ENCODE measurements at regions not wholly inside any gene's neighbourhood (a gene's known extent, or its start where the extent isn't known, plus 50 kb on each side); places are given as distances from the start of the nearest gene placed in this dataset.
"Not testable (repeated sequence)": the region's sequence is repeated elsewhere in the genome, so short reads cannot be mapped to it uniquely, and the experiment has no call there.

DNA sequence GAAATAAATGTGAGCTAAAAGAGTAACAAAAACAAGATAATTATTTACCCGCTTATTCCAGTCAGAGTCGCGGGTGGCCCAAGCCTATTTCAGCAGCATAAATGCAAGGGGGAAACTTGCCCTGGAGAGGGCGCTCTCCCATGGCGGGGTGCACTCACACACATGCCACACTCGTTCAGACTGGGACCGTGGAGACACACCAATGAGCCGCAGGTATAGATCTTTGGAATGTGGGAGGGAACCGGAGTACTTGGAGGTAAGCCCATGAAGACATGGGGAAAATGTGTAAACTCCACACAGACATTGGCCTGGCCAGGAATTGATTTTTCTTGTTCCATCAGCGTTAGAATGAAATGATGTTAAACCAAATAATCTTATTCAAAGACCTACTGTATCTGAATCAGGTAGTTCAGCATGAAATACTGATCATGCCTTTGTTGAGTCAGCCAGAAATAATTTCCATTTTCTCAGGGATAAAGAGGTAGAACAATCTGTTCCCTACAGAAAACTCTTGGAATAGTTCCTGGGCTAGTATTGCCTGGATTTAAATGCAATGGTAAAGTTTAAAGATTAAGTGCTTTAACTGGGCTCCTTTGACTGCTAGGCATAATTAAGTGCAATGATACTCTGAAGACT, 191.5 kb downstream of the MCHR2 start:
- DNase-seq (no peak), ATAC-seq (no peak)

DNA sequence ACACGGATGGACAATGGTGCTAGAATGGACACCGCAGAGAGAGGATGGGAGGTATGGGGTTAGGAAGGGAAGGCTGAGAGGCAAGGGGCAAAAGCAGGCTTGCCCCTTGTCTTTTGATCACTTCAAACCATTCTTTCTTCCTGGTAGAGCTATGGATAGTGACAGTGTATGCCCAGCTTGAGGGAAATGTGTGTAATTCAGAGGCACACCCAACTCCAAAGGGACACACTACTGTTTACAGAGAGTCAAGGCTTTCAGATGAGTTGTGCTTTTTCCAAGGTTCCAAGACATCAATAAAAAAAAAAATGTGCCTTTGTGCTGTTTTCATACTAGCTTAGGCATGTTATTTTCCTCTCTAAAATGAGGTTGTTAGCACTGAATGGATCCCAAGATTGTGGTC, 185.0 kb downstream of the MCHR2 start:
- ATAC-seq (no peak), DNase-seq (no peak)

DNA sequence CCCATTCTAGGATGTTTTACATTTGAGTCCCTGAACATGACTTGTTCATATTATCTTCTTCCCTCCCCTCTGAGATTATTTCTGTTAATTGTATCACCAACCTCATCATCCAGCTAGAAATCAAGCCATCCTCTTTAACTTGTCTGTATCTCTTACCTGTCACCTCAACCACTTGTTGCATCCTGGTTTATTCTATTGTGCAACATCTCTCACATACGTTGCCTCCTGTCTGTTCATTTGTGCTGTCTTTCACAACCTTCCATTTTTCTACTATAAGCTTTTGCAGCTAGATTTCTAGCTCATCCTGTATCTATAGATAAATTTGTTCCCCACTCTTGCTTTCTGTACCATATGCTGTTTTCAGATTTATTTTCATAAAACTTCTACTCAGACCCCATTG, 183.7 kb downstream of the MCHR2 start:
- ATAC-seq (no peak), DNase-seq (no peak)

- DNase-seq (no peak), ATAC-seq (no peak)
These were observed 182.9 kb downstream of the MCHR2 start for GRCh38 chr6:99810942-99811620.

DNA sequence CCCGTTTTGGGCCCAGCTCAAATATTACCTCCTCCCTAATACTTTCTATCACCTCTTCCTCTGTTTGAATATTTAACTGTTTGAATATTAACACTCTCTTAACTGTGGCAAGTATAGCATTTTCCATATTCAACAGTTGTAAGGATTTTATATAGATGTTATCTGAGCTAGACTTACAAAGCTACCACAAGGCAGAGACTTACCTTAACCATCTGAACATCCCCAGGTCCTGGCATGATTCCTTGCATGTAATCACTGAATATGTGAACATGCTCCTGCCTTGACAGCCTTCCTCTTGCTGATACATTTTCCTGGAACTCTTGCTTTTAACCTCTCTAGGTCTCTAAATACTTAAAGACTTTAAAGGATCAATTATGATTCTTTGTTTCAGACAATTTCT, 182.4 kb downstream of the MCHR2 start:
- ATAC-seq, result no peak

GRCh38 chr6:99813565-99813964, 180.5 kb downstream of the MCHR2 start:
- no peak for ATAC-seq
- no peak for DNase-seq

More for the DNA sequence above, 182.4 kb downstream of the MCHR2 start:
- DNase-seq, result no peak

DNA sequence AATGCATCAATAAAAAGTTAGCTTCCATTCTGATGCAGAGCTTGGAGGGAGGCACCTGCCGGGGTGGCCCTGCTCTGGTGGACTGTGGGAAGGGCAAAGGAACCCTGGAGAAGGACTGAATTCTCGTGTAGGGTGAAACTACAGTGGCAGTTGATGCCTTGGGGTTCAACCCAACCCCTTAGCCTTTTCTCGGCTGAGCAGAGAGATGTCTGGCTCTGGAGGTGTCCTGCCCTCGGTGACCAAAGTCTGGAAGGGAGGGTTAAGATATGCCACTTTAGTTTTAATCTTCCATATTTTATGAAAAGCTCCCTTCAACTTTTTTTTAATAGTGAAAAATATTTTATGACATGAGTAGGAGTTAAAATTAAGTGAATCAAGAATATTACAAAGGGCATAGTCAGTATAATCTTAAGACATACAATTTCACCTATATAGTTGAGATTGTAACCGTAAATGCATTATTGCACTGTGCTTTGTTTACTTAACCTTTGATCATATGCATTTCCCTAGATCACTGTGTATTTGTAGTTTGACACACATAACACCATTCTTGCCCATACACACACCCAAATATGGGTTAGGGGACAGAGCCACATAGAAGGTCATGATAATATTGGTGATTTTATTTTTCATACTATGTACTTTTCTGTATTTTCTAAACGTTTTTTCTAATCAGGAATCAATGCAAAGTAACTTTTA, 179.6 kb downstream of the MCHR2 start:
- ATAC-seq (no peak), DNase-seq (no peak)

GRCh38 chr6:99816795-99817194, 177.2 kb downstream of the MCHR2 start:
- no peak for ATAC-seq

GRCh38 chr6:99818161-99818560, 175.9 kb downstream of the MCHR2 start:
- no peak for DNase-seq
- no peak for ATAC-seq

More at GRCh38 chr6:99816795-99817194, 177.2 kb downstream of the MCHR2 start:
- no peak for DNase-seq

DNA sequence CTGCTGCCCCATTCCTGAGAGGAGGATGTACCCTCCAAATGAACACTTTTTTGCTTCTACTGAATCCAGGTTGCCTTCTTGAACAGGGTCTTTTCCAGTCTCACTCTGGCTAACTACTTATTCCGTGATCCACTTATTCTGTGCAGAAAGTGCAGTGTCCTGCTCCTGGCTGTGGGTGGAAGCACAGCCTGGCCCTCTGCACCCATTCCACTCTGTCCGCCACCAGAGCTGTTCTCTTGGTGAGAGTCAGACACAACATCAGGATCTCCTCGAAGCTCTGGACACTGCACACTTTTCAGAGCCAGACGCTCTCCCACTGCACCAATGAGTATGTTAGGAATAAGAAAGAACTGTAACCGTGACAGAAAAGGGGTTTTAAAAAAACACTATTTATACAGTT, 174.2 kb downstream of the MCHR2 start:
- DNase-seq, result no peak
- ATAC-seq, result no peak

DNA sequence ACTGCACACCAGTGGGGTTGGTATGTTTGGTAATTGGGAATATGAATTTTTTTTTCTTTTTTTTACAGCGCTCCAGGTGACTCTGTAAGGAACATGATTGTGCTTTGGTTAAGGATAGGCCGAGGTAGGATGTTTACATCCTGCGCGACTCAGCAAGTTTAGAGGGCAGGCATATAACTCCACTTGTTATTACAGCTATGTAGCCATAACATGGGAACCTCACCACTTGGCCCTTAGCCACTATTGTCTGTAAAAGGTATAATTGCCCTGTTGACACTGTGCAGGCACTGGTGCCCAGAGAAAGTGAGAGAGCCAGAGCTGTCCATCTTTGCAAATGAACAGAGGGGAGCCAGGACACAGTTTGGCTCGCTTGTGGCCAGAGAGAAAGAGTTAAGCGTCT, 172.9 kb downstream of the MCHR2 start:
- ATAC-seq (no peak), DNase-seq (no peak)

GRCh38 chr6:99822741-99823512, 171.1 kb downstream of the MCHR2 start:
- DNase-seq (no peak), ATAC-seq (peak; percentile 46)

DNA sequence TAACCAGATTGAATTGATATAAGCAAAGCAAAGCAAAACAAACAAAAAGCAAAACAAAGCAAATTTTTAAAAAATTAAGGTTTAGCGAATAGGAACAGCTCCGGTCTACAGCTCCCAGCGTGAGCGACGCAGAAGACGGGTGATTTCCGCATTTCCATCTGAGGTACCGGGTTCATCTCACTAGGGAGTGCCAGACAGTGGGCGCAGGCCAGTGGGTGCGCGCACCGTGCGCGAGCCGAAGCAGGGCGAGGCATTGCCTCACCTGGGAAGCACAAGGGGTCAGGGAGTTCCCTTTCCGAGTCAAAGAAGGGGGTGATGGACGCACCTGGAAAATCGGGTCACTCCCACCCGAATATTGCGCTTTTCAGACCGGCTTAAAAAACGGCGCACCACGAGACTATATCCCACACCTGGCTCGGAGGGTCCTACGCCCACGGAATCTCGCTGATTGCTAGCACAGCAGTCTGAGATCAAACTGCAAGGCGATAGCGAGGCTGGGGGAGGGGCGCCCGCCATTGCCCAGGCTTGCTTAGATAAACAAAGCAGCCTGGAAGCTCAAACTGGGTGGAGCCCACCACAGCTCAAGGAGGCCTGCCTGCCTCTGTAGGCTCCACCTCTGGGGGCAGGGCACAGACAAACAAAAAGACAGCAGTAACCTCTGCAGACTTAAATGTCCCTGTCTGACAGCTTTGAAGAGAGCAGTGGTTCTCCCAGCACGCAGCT, 170.3 kb downstream of the MCHR2 start:
- DNase-seq, result peak; percentile 5
- ATAC-seq, result not testable (repeated sequence)

DNA sequence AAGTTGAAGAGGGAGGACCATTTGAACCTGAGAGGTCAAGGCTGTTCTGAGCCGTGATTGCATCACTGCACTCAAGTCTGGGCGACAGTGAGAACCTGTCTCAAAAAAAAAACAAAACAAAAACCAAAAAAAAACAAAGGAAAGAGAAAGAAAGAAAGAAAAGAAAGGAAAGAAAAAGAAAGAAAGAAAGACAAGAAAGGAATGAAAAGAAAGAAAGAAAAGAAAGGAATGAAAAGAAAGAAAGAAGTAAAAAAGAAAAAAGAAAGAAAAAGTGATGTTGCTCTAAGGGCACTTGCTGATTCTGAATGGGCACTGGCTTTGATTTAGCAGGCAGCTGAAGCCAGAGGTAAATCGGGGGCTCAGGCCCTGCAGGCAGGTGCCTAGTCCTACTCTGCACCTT, 161.0 kb downstream of the MCHR2 start:
- ATAC-seq, result no peak

DNA sequence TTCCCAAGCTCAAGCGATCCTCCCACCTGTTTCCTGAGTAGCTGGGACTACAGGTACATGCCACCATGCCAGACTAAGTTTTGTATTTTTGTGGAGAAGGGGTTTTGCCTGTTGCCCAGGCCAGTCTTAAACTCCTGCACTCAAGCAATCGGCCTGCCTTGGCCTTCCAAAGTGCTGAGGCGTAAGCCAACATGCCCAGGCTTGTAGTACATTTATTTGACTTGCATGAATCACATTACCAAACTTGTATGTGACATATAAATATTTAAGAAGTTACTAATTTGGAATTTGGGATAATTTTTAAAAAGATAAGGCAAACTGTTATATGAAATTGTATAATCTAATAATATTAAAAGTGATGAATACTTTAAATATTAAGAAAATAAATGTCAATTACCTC, 157.6 kb downstream of the MCHR2 start:
- DNase-seq (no peak), ATAC-seq (no peak)

More for the DNA sequence above, 161.0 kb downstream of the MCHR2 start:
- no peak for DNase-seq

DNA sequence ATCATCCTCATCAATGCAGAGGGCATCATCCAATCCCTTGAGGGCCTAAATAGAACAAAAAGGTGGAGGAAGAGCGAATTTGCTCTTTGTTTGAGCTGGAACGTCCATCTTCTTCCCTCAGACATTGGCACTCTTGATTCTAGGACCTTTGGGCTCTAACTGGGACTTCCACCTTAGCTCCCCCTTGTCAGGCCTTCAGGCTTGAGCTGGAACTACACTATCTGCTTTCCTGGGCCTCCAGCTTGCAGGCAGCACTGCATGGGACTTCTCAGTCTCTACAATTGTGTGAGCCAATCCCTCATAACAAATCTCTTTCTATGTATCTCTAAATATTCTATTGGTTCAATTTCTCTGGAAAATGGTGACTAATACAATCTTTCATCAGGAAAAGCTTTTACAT, 155.4 kb downstream of the MCHR2 start:
- no peak for DNase-seq
- ATAC-seq, result no peak

GRCh38 chr6:99841297-99841696, 152.7 kb downstream of the MCHR2 start:
- ATAC-seq, result no peak
- no peak for DNase-seq

DNA sequence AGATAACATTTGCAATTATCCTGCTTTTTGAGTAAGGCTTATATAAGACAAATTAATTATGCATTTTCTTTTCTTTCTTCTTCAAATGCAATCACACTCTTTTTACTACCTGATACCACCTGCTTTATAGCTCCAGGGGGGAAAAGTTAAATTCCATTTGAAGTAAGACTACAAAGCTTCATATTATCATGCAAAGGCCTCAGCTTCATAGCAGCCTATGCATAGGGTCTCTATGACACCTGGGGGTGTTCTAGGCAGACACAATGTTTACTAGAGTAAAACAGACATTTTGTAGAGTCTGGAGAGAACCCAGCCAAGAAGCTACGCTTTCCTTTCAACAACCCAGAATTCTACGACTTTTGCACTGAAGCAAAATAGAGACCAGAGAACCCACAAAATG, 148.0 kb downstream of the MCHR2 start:
- ATAC-seq (no peak), DNase-seq (no peak)

DNA sequence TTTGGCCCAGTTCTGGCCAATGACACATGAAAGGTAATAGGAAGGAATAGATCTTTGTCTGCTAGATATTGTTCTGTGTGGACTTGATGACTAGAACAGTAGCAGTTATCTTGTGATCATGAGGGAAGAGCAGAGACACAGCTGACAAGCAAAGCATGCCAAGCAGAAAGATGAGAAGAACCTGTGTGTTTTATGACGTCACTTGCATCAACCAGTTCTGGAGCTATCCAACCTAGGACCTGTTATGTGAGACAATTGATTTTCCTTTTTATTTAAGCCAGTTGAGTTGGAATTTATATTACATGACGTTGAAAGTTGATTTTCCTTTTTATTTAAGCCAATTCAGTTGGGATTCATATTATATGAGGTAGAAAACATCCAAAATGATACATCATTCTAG, 143.2 kb downstream of the MCHR2 start:
- ATAC-seq, result no peak
- no peak for DNase-seq

DNA sequence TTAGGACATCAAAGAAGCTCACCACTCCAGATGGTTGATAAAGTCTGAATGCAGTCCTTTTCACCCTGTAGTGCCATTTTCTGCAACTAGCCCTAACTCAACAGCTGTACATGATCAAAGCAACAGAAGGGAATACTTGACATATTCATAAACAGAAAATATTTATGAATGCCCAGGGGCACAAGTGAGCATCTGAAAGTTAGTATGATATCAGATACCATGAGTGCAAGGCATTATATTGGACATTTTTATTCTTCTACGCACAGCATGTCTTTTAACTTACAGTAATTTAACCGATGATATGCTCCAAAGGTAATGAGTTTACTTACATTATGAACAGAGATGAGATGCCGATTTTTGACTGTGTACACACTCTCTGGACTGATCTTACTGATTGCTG, 142.0 kb downstream of the MCHR2 start:
- no peak for ATAC-seq

GRCh38 chr6:99867026-99867425, 127.0 kb downstream of the MCHR2 start:
- ATAC-seq (no peak), DNase-seq (no peak)

More for the DNA sequence above, 142.0 kb downstream of the MCHR2 start:
- DNase-seq, result no peak

Measured in stimulated activated naive CD8-positive, alpha-beta T cell treated with anti-CD3 and anti-CD28 coated beads, Interleukin-15, Interleukin-2, amounts not matched to agents 100 U/mL and 50 U/mL, for 24 hours (primary cell).